Hepatocyte (in vitro differentiated cells): ENCODE measurements at regions not wholly inside any gene's neighbourhood (a gene's known extent, or its start where the extent isn't known, plus 50 kb on each side); places are given as distances from the start of the nearest gene placed in this dataset.

Experiments used
- DNase-seq: peaks from one replicate; pipeline ENCODE4 v3.0.0-alpha.2; 2016; ENCODE audit warnings: low spot score
- H2AFZ ChIP-seq: fragments of 200-600 bp; sonication (generic); 2 replicates; pipeline ENCODE4 v1.6.0; 2016; ENCODE audit warnings: antibody characterized with exemption, mild to moderate bottlenecking
- H3K27ac ChIP-seq: fragments of 200-600 bp; sonication (generic); 2 replicates; pipeline ENCODE4 v1.5.1; 2016; ENCODE audit warnings: mild to moderate bottlenecking
- H3K27me3 ChIP-seq: fragments of 200-600 bp; sonication (generic); 2 replicates; pipeline ENCODE4 v1.6.1; 2016
- H3K36me3 ChIP-seq: fragments of 200-600 bp; sonication (generic); replicated peaks from 2 replicates; pipeline ENCODE4 v1.5.1; 2016; ENCODE audit warnings: low read depth; ENCODE audit not compliant: insufficient read depth
- H3K4me1 ChIP-seq: fragments of 200-600 bp; sonication (generic); 2 replicates; pipeline ENCODE4 v1.5.1; 2016; ENCODE audit warnings: mild to moderate bottlenecking, moderate library complexity; ENCODE audit not compliant: insufficient read depth
- H3K4me2 ChIP-seq: fragments of 200-600 bp; sonication (generic); 2 replicates; pipeline ENCODE4 v1.6.0; 2016
- H3K4me3 ChIP-seq: fragments of 200-600 bp; sonication (generic); 2 replicates; pipeline ENCODE4 v1.5.1; 2016; ENCODE audit warnings: mild to moderate bottlenecking
- H3K79me2 ChIP-seq: fragments of 200-600 bp; sonication (generic); 2 replicates; pipeline ENCODE4 v1.6.0; 2017; ENCODE audit warnings: mild to moderate bottlenecking
- H3K9me2 ChIP-seq: fragments of 200-600 bp; sonication (generic); replicated peaks from 2 replicates; pipeline ENCODE4 v1.6.0; 2017; ENCODE audit warnings: mild to moderate bottlenecking; ENCODE audit not compliant: insufficient read depth
- H3K9me3 ChIP-seq: fragments of 200-600 bp; sonication (generic); 2 replicates; pipeline ENCODE4 v1.5.1; 2016; ENCODE audit warnings: low read depth, mild to moderate bottlenecking
- H4K20me1 ChIP-seq: fragments of 200-600 bp; sonication (generic); 2 replicates; pipeline ENCODE4 v1.6.0; 2016; ENCODE audit warnings: mild to moderate bottlenecking; ENCODE audit not compliant: insufficient read depth, poor library complexity, severe bottlenecking
- CTCF ChIP-seq: fragments of 200-600 bp; sonication (generic); IDR thresholded peaks from 2 replicates; pipeline ENCODE4 v1.5.1; 2016; ENCODE audit warnings: antibody characterized with exemption, mild to moderate bottlenecking; ENCODE audit not compliant: poor library complexity
- EZH2 ChIP-seq: fragments of 200-600 bp; sonication (generic); IDR thresholded peaks from 2 replicates; pipeline ENCODE4 v1.6.1; 2016; ENCODE audit warnings: antibody characterized with exemption, mild to moderate bottlenecking, borderline replicate concordance
- EZH2phosphoT487 ChIP-seq: fragments of 200-600 bp; sonication (generic); IDR thresholded peaks from one replicate; pipeline ENCODE4 v1.6.1; 2018; ENCODE audit warnings: antibody characterized with exemption, mild to moderate bottlenecking, low read depth, moderate library complexity; ENCODE audit not compliant: unreplicated experiment, severe bottlenecking
- WGBS: methylation state at CpG from one replicate; pipeline ENCODE4 v1.1.6; 2016; ENCODE audit warnings: low lambda C conversion rate; ENCODE audit errors: missing lambda C conversion rate; 5-methylcytosine and 5-hydroxymethylcytosine counted together

- Histone ChIP-seq H2AFZ (no peak overlapping the region), H3K79me2 (no peaks in the 10 kb centered on the region), H3K9me3 (no peaks in the 10 kb centered on the region), H3K4me3 (no peak overlapping the region), H4K20me1 (no peaks in the 10 kb centered on the region), H3K4me2 (no peak overlapping the region), H3K4me1 (no peaks in the 10 kb centered on the region), H3K27me3 (no peaks in the 10 kb centered on the region), H3K9me2 (no peaks in the 10 kb centered on the region), H3K36me3 (no peaks in the 10 kb centered on the region), H3K27ac (no peak overlapping the region)
- no peak for DNase-seq
- 93% methylated on average over 1 of the region's 1 CpG for WGBS
- no peak for TF ChIP-seq EZH2
- no peak for TF ChIP-seq EZH2phosphoT487
- no peak for TF ChIP-seq CTCF
Observed at GRCh38 chr12:20250761-20251160, 117.6 kb upstream of the PDE3A start.

- no peaks in the 10 kb centered on the region for H3K9me3 ChIP-seq
- no peak overlapping the region for H3K4me2 ChIP-seq
- H3K9me2 ChIP-seq = no peaks in the 10 kb centered on the region
- H3K27me3 ChIP-seq = no peaks in the 10 kb centered on the region
- H2AFZ ChIP-seq = no peak overlapping the region
- TF ChIP-seq EZH2phosphoT487 (no peak), CTCF (no peak), EZH2 (no peak)
- H3K4me3 ChIP-seq = no peak overlapping the region
- H3K79me2 ChIP-seq = no peaks in the 10 kb centered on the region
- no peaks in the 10 kb centered on the region for H4K20me1 ChIP-seq
- H3K36me3 ChIP-seq = no peaks in the 10 kb centered on the region
- no peaks in the 10 kb centered on the region for H3K4me1 ChIP-seq
- no peak overlapping the region for H3K27ac ChIP-seq
- no peak for DNase-seq
Observed at GRCh38 chr12:20257311-20257710, 111.0 kb upstream of the PDE3A start.

GRCh38 chr12:20259786-20260185 lies 108.6 kb upstream of the PDE3A start:
- H3K27ac ChIP-seq = no peak overlapping the region
- no peak overlapping the region for H3K4me3 ChIP-seq

More at GRCh38 chr12:20259786-20260185, 108.6 kb upstream of the PDE3A start:
- no peak for DNase-seq
- no peaks in the 10 kb centered on the region for H3K9me3 ChIP-seq
- H4K20me1 ChIP-seq = no peaks in the 10 kb centered on the region
- no peak overlapping the region for H2AFZ ChIP-seq
- 89% methylated on average over 2 of the region's 2 CpGs for WGBS
- peaks cover 6% of the 10 kb centered on the region for H3K4me1 ChIP-seq
- H3K4me2 ChIP-seq = no peak overlapping the region
- TF ChIP-seq CTCF = no peak
- TF ChIP-seq EZH2phosphoT487 = no peak
- H3K27me3 ChIP-seq = no peaks in the 10 kb centered on the region
- H3K79me2 ChIP-seq = no peaks in the 10 kb centered on the region
- no peaks in the 10 kb centered on the region for H3K36me3 ChIP-seq
- H3K9me2 ChIP-seq = no peaks in the 10 kb centered on the region
